GM18505 (cell line): ENCODE measurements at regions not wholly inside any gene's neighbourhood (a gene's known extent, or its start where the extent isn't known, plus 50 kb on each side); places are given as distances from the start of the nearest gene placed in this dataset.
"Not testable (repeated sequence)": the region's sequence is repeated elsewhere in the genome, so short reads cannot be mapped to it uniquely, and the experiment has no call there.

Experiments
- ATAC-seq: cut with Tn5 transposase; IDR thresholded peaks from one replicate; pipeline ENCODE4 v1.9.1; 2021; ENCODE audit not compliant: unreplicated experiment
- POLR2A ChIP-seq: IDR thresholded peaks from 4 replicates; pipeline ENCODE4 v1.6.1; 2011; ENCODE audit warnings: borderline replicate concordance; ENCODE audit not compliant: insufficient read depth, insufficient read length; ENCODE audit errors: extremely low read depth

GRCh38 chr21:41623945-41624344 lies 116.0 kb upstream of the TMPRSS2 start:
- ATAC-seq, result no peak
- no peak for TF ChIP-seq POLR2A

GRCh38 chr21:41622831-41623548 lies 115.0 kb upstream of the TMPRSS2 start:
- TF ChIP-seq POLR2A, result no peak
- ATAC-seq, result no peak

GRCh38 chr21:41622201-41622600 lies 114.2 kb upstream of the TMPRSS2 start:
- no peak for TF ChIP-seq POLR2A
- ATAC-seq, result no peak

- no peak for TF ChIP-seq POLR2A
- ATAC-seq, result no peak
Measured at GRCh38 chr21:41621513-41621912, 113.6 kb upstream of the TMPRSS2 start.

- no peak for ATAC-seq
- no peak for TF ChIP-seq POLR2A
Measured at GRCh38 chr21:41620982-41621381, 113.0 kb upstream of the TMPRSS2 start.

GRCh38 chr21:41620541-41620940 lies 112.6 kb upstream of the TMPRSS2 start:
- no peak for ATAC-seq
- TF ChIP-seq POLR2A, result no peak

GRCh38 chr21:41616031-41616591 lies 108.2 kb upstream of the TMPRSS2 start:
- no peak for TF ChIP-seq POLR2A
- no peak for ATAC-seq

GRCh38 chr21:41615613-41616012 lies 107.7 kb upstream of the TMPRSS2 start:
- no peak for ATAC-seq
- TF ChIP-seq POLR2A, result no peak

- no peak for TF ChIP-seq POLR2A
- ATAC-seq, result no peak
Measured at GRCh38 chr21:41614511-41614910, 106.6 kb upstream of the TMPRSS2 start.

GRCh38 chr21:41613533-41613909 lies 105.6 kb upstream of the TMPRSS2 start:
- ATAC-seq, result no peak
- no peak for TF ChIP-seq POLR2A

GRCh38 chr21:41612674-41613532 lies 104.9 kb upstream of the TMPRSS2 start:
- no peak for ATAC-seq
- no peak for TF ChIP-seq POLR2A

- no peak for ATAC-seq
- no peak for TF ChIP-seq POLR2A
Measured at GRCh38 chr21:41611966-41612606, 104.1 kb upstream of the TMPRSS2 start.

GRCh38 chr21:41611441-41611840 lies 103.5 kb upstream of the TMPRSS2 start:
- no peak for TF ChIP-seq POLR2A
- no peak for ATAC-seq

GRCh38 chr21:41610840-41611115 lies 102.8 kb upstream of the TMPRSS2 start:
- ATAC-seq, result not testable (repeated sequence)

- no peak for TF ChIP-seq POLR2A
- no peak for ATAC-seq
Measured at GRCh38 chr21:41610042-41610839, 102.3 kb upstream of the TMPRSS2 start.
